Hepatocyte (in vitro differentiated cells): ENCODE measurements at regions not wholly inside any gene's neighbourhood (a gene's known extent, or its start where the extent isn't known, plus 50 kb on each side); places are given as distances from the start of the nearest gene placed in this dataset.

Experiments
- CTCF ChIP-seq: fragments of 200-600 bp; sonication (generic); IDR thresholded peaks from 2 replicates; pipeline ENCODE4 v1.5.1; 2016; ENCODE audit warnings: antibody characterized with exemption, mild to moderate bottlenecking; ENCODE audit not compliant: poor library complexity
- EZH2phosphoT487 ChIP-seq: fragments of 200-600 bp; sonication (generic); IDR thresholded peaks from one replicate; pipeline ENCODE4 v1.6.1; 2018; ENCODE audit warnings: antibody characterized with exemption, mild to moderate bottlenecking, low read depth, moderate library complexity; ENCODE audit not compliant: unreplicated experiment, severe bottlenecking

GRCh38 chr2:66724241-66724640 lies 289.3 kb downstream of the MEIS1 start:
- TF ChIP-seq CTCF, result no peak
- TF ChIP-seq EZH2phosphoT487, result no peak
